ENCODE measurements at regions not wholly inside any gene's neighbourhood (a gene's known extent, or its start where the extent isn't known, plus 50 kb on each side); places are given as distances from the start of the nearest gene placed in this dataset.

DNA sequence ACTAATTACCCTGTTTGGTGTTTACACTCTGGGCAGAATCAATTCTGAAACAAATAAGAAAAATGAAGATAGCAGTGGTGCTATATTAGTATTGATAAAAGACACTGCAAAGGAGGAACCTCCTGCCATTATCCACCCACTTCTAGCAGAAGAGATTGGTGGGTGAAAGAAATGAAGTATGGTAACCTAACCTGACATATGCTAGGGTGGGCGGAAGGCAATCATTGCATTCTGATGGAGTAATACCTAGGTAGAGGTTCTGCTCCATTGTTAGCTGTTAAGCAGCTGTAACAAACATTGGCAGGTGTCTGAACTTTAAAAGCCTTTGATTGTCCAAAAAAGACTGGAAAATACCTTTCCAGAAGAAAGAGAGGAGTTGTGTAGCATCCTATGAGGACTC is 95.9 kb downstream of the OTUD1 start (continued):
- TF ChIP-seq SP7 (tag by site-specific recombination; IDR thresholded peaks at IDR 0.05) (no peak), ZEB2 (tag by site-specific recombination; IDR thresholded peaks at IDR 0.05) (no peak), ZNF768 (tag by site-specific recombination; IDR thresholded peaks at IDR 0.05) (no peak), SCRT1 (tag by site-specific recombination; IDR thresholded peaks at IDR 0.05; ENCODE audit: borderline replicate concordance) (no peak), ZNF157 (tag by site-specific recombination; IDR thresholded peaks at IDR 0.05) (no peak), ZBTB1 (tag by site-specific recombination; IDR thresholded peaks at IDR 0.05) (no peak), ZXDB (tag by site-specific recombination; IDR thresholded peaks at IDR 0.05) (no peak), KLF8 (tag by site-specific recombination; IDR thresholded peaks at IDR 0.05) (no peak)

GRCh38 chr10:23535381-23535780 is 96.5 kb downstream of the OTUD1 start:
- CTCF ChIA-PET, result no interaction called here
- POLR2A ChIA-PET, result no interaction called here

DNA sequence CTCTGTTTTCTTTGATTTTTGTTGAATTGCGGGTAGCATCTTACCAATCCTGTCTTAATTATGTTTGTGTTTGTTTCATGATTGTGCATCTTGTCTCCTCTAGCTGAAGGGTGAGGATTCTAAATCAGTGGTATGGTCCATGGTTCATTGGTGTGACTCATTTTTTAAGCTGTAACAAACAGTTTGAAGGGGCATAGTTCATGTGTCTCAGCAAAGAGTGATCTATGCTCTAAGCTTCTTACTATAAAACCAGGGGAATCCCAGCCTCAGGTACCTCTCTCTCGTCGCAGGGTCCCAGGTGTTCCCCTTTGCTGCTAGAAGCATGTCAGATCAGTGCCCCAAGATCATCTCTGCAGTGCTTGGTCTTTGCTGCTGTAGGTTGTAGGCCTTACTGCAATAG is 100.1 kb downstream of the OTUD1 start:
- POLR2A ChIA-PET, result no interaction called here
- H3K4me1 ChIP-seq (ENCODE audit: control insufficient read depth, insufficient read depth, low read length), result no peaks in the 10 kb centered on the region
- TF ChIP-seq ZIC2 (tag by site-specific recombination; IDR thresholded peaks at IDR 0.05) (no peak), ZBTB21 (tag by site-specific recombination; IDR thresholded peaks at IDR 0.05) (no peak), ZNF324 (tag by site-specific recombination; IDR thresholded peaks at IDR 0.05) (no peak), ZNF561 (tag by site-specific recombination; IDR thresholded peaks at IDR 0.05; ENCODE audit: borderline replicate concordance) (no peak), ZNF366 (tag by site-specific recombination; conservative IDR thresholded peaks at IDR 0.05) (no peak), ZNF354C (tag by site-specific recombination; IDR thresholded peaks at IDR 0.05; ENCODE audit: borderline replicate concordance, low read depth) (no peak), ZNF266 (tag by site-specific recombination; IDR thresholded peaks at IDR 0.05; ENCODE audit: low read depth) (no peak), ZBTB1 (tag by site-specific recombination; IDR thresholded peaks at IDR 0.05) (no peak), ZNF747 (tag by site-specific recombination; IDR thresholded peaks at IDR 0.05) (no peak), ZNF138 (tag by site-specific recombination; IDR thresholded peaks at IDR 0.05; ENCODE audit: borderline replicate concordance) (no peak), KLF7 (tag by site-specific recombination; IDR thresholded peaks at IDR 0.05; ENCODE audit: borderline replicate concordance) (no peak)
- no peak overlapping the region for H3K27ac ChIP-seq (ENCODE audit: extremely low read depth, low read depth, low read length)
- no peaks in the 10 kb centered on the region for H3K9me3 ChIP-seq (ENCODE audit: control insufficient read depth, insufficient read depth, low read depth, low read length)
- no peaks in the 10 kb centered on the region for H3K36me3 ChIP-seq (ENCODE audit: control insufficient read depth in 2 of 2, insufficient read depth in 1 of 2, low read length in 2 of 2)
- H3K4me3 ChIP-seq (ENCODE audit: low read depth, low read length), result no peak overlapping the region
- CTCF ChIA-PET, result interaction anchor here (0.6 to 1.4 kb wide), 2 partner anchors 246 to 968 kb away, joined by 3 to 4 read pairs; no protein-coding TSS in a partner anchor

More at GRCh38 chr10:23535381-23535780, 96.5 kb downstream of the OTUD1 start:
- H3K9me3 ChIP-seq (ENCODE audit: control insufficient read depth, insufficient read depth, low read depth, low read length), result no peaks in the 10 kb centered on the region
- H3K36me3 ChIP-seq (ENCODE audit: control insufficient read depth in 2 of 2, insufficient read depth in 1 of 2, low read length in 2 of 2), result no peaks in the 10 kb centered on the region
- H3K4me1 ChIP-seq (ENCODE audit: control insufficient read depth, insufficient read depth, low read length), result no peaks in the 10 kb centered on the region
- TF ChIP-seq TRIM28 (IDR thresholded peaks at IDR 0.05; ENCODE audit: borderline replicate concordance, low read length) (no peak), ZSCAN16 (tag by site-specific recombination; IDR thresholded peaks at IDR 0.05) (no peak), GLIS1 (tag by site-specific recombination; IDR thresholded peaks at IDR 0.05) (no peak), ZNF777 (tag by site-specific recombination; IDR thresholded peaks at IDR 0.05; ENCODE audit: borderline replicate concordance) (no peak), SCRT2 (tag by site-specific recombination; IDR thresholded peaks at IDR 0.05) (no peak), ZNF514 (tag by site-specific recombination; IDR thresholded peaks at IDR 0.05) (no peak)
- TF ChIP-seq, protein P1, sequence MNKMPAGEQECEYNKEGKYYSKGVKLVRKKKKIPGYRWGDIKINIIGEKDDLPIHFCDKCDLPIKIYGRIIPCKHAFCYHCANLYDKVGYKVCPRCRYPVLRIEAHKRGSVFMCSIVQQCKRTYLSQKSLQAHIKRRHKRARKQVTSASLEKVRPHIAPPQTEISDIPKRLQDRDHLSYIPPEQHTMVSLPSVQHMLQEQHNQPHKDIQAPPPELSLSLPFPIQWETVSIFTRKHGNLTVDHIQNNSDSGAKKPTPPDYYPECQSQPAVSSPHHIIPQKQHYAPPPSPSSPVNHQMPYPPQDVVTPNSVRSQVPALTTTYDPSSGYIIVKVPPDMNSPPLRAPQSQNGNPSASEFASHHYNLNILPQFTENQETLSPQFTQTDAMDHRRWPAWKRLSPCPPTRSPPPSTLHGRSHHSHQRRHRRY (tag by site-specific recombination; IDR thresholded peaks at IDR 0.05), result no peak
- H3K27ac ChIP-seq (ENCODE audit: extremely low read depth, low read depth, low read length), result no peak overlapping the region
- no peak overlapping the region for H3K4me3 ChIP-seq (ENCODE audit: low read depth, low read length)

Data from HEK293 (cell line).